GM19452 (cell line): ENCODE measurements at regions not wholly inside any gene's neighbourhood (a gene's known extent, or its start where the extent isn't known, plus 50 kb on each side); places are given as distances from the start of the nearest gene placed in this dataset.

Experiments
- ATAC-seq: cut with Tn5 transposase; IDR thresholded peaks from one replicate; pipeline ENCODE4 v1.9.1; 2021; ENCODE audit not compliant: unreplicated experiment

GRCh38 chr1:48164571-48164970, 57.9 kb upstream of the SLC5A9 start:
- ATAC-seq, result no peak

- ATAC-seq, result no peak
Measured at GRCh38 chr1:48160486-48161132, 61.9 kb upstream of the SLC5A9 start.

GRCh38 chr1:48139275-48139674, 83.2 kb upstream of the SLC5A9 start:
- ATAC-seq, result no peak

- no peak for ATAC-seq
Measured at GRCh38 chr1:48127735-48128685, 94.5 kb upstream of the SLC5A9 start.

GRCh38 chr1:48123647-48124046, 98.9 kb upstream of the SLC5A9 start:
- ATAC-seq, result no peak

- ATAC-seq, result no peak
Measured at GRCh38 chr1:48121955-48122354, 100.6 kb upstream of the SLC5A9 start.

- no peak for ATAC-seq
Measured at GRCh38 chr1:48120621-48121020, 101.9 kb upstream of the SLC5A9 start.

GRCh38 chr1:48115835-48116234, 106.7 kb upstream of the SLC5A9 start:
- no peak for ATAC-seq

GRCh38 chr1:48114596-48115382, 107.7 kb upstream of the SLC5A9 start:
- no peak for ATAC-seq

- ATAC-seq, result no peak
Measured at GRCh38 chr1:48109390-48110013, 112.3 kb upstream of the TRABD2B start.

- no peak for ATAC-seq
Measured at GRCh38 chr1:48107516-48107915, 110.3 kb upstream of the TRABD2B start.

- ATAC-seq, result no peak
Measured at GRCh38 chr1:48106049-48106448, 108.9 kb upstream of the TRABD2B start.

GRCh38 chr1:48105165-48105564, 108.0 kb upstream of the TRABD2B start:
- ATAC-seq, result no peak

- no peak for ATAC-seq
Measured at GRCh38 chr1:48103495-48103894, 106.3 kb upstream of the TRABD2B start.

- ATAC-seq, result no peak
Measured at GRCh38 chr1:48102766-48103165, 105.6 kb upstream of the TRABD2B start.

GRCh38 chr1:48099072-48099773, 102.0 kb upstream of the TRABD2B start:
- ATAC-seq, result no peak

GRCh38 chr1:48093696-48094528, 96.7 kb upstream of the TRABD2B start:
- peak; percentile 99 for ATAC-seq

- no peak for ATAC-seq
Measured at GRCh38 chr1:48093147-48093546, 96.0 kb upstream of the TRABD2B start.

- no peak for ATAC-seq
Measured at GRCh38 chr1:48092401-48092800, 95.2 kb upstream of the TRABD2B start.
